AG09309 (cell line): ENCODE measurements at regions not wholly inside any gene's neighbourhood (a gene's known extent, or its start where the extent isn't known, plus 50 kb on each side); places are given as distances from the start of the nearest gene placed in this dataset.
"Not testable (repeated sequence)": the region's sequence is repeated elsewhere in the genome, so short reads cannot be mapped to it uniquely, and the experiment has no call there.

Experiments
- DNase-seq: peaks from one replicate; pipeline ENCODE4 v3.0.0-alpha.2; 2010; ENCODE audit warnings: low read depth
- H3K4me3 ChIP-seq: 2 replicates; pipeline ENCODE4 v1.5.1; 2011; ENCODE audit warnings: mild to moderate bottlenecking, low read depth, low read length, moderate library complexity; ENCODE audit not compliant: control insufficient read depth
- TF ChIP-seq, protein P1 (sequence below): IDR thresholded peaks from 2 replicates; pipeline ENCODE4 v1.5.1; 2011; ENCODE audit warnings: mild to moderate bottlenecking, low read depth, low read length, inconsistent platforms; ENCODE audit not compliant: insufficient read depth, control insufficient read depth; ENCODE audit errors: missing control alignments

DNA sequence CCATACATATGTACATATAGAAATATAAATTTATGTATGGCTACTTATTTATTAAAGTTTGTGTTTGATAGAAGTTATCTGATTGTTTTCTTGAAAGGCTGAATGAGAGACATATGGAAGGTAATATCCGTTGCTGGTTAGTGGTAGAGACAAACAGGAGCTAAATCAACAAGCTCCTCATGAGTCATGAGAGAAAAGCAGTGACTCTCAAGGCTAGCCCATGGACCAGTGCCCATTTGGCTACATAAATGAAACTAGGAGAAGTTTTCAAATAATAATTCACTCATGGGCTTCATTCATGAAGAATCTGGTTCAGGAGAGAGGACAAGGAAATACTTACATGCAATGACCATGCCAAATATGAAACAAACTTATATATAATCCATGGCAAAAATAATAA lies 504.5 kb upstream of the ITGA1 start:
- no peak for DNase-seq
- TF ChIP-seq, protein P1, sequence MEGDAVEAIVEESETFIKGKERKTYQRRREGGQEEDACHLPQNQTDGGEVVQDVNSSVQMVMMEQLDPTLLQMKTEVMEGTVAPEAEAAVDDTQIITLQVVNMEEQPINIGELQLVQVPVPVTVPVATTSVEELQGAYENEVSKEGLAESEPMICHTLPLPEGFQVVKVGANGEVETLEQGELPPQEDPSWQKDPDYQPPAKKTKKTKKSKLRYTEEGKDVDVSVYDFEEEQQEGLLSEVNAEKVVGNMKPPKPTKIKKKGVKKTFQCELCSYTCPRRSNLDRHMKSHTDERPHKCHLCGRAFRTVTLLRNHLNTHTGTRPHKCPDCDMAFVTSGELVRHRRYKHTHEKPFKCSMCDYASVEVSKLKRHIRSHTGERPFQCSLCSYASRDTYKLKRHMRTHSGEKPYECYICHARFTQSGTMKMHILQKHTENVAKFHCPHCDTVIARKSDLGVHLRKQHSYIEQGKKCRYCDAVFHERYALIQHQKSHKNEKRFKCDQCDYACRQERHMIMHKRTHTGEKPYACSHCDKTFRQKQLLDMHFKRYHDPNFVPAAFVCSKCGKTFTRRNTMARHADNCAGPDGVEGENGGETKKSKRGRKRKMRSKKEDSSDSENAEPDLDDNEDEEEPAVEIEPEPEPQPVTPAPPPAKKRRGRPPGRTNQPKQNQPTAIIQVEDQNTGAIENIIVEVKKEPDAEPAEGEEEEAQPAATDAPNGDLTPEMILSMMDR: no peak
- H3K4me3 ChIP-seq: no peak overlapping the region

DNA sequence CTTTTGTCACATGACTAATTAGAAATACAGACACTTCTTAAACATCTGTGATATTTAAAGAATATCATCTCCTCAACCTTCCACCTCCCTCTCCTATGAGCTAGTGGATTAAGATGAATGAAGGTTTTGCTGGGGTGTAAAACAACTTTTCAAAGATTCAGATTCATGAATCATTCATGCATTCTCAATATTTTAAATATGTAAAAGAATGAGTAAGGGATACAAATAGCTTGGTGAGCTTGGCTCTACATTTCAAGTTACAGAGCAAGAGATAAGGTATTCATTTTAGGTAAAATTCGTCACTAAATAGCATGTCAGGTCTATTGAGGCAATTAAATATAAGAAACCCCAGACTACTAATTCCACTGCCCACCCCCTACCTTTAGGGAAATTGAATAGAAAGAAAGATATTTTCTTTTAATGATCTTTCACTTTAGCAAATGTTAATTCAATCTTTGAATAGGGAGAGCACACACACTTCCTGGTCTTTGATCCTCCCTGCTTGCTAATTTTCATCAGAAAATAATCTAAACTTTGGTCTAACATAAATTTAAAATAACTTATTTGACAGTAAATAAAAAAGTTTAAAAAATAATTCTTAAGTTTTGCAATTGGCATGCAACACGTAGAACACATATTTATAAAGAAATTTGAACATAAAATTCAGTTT lies 486.9 kb upstream of the ITGA1 start:
- no peak for DNase-seq
- H3K4me3 ChIP-seq: no peak overlapping the region
- TF ChIP-seq, protein P1: no peak

DNA sequence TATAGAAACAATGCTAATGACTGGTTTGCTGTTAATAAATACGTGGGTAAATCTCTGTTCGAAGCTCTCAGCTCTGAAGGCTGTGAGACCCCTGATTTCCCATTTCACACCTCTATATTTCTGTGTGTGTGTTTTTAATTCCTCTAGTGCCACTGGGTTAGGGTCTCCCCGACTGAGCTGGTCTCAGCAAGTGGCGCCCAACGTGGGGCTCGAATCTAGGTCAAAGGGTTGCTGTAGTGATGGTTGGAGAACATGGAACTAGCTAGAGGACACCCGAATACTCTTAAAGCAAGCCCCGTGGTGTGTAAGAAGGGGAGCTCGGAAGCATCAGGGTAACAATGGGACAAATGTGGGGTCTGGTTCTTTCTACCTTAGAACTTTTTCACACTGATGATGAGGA lies 482.9 kb upstream of the ITGA1 start:
- not testable (repeated sequence) for H3K4me3 ChIP-seq, DNase-seq

DNA sequence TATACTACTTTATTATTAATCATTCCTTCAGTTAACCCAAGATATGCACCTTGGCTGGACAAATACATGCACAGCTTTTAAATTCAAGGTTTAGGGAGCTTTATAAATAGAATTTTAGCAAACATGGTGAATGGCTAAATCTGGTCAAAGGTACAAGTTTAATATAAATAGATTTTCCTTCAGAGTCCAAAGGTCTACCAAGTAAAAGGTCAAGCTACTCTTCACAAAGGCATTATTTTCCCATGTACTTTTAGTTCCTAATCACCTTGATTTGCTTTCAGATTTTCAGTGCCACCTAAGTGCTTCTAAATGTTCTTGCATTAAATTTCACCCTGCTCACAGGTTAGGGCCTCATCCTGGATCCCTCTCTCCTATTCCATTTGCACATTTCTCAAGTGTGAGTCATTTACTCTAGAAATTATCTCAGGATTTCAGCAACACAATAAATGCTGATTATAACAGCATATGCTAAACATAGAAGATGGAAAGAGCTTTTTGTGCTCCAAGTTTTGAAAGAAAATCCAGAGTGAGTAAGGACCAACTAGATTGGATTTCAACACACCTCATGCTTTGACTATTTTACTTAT lies 459.4 kb upstream of the ITGA1 start:
- no peak overlapping the region for H3K4me3 ChIP-seq
- DNase-seq: no peak
- TF ChIP-seq, protein P1: no peak

DNA sequence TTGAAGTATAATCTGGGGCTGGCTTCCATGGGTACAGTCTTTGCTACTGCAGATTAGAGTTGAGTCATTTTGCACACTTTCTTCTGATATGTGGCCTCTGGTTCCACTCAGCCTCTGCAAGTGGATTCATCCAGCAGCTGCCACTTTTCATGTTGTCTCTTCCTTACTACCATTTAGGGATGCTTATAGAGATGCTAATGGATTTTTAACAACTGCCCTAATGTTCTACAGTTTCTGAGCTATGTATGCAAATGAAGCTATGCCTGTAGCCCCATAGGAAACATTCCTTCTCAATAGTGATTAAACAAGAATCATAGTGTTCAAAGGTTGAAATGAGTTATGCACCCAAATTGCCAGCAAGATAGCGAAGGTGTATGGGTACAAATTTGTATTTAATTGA lies 456.0 kb upstream of the ITGA1 start:
- TF ChIP-seq, protein P1: no peak
- H3K4me3 ChIP-seq: no peak overlapping the region
- DNase-seq: no peak

DNA sequence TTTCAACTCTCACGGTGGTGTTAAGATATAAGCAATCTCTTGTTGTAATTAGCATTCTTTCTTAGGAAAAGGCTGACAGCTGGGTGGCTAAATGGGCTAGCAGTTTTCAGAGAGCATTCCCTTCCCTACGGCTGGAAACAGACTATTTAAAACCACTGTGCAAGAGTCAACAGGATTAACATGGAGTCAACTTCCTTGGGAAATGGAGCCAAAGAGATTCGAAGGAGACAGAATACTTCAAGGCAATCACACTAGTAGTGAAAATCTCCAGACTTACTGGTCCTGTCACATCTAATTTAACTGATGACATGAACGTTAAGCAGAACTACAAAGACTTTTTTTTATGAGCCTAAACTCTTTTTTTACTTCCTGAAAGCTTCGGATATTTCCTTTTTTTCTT lies 453.3 kb upstream of the ITGA1 start:
- H3K4me3 ChIP-seq: no peak overlapping the region
- TF ChIP-seq, protein P1: no peak
- DNase-seq: no peak

DNA sequence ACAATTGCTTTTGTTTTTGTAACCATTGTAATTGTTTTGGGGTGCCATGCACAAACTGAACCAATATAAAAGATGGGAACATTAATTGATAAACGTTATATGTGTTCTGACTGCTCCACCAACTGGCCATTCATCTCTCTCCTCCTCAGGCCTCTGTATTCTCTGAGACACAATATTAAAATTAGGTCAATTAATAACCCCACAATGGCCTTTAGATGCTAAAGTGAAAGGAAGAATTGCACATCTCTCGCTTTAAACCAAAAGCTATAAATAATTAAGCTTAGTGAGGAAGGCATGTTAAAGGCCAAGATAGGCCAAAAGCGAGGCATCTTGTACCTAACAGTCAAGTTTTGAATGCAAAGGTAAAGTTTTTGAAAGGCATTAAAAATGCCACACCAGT lies 448.4 kb upstream of the ITGA1 start:
- DNase-seq: no peak
- TF ChIP-seq, protein P1: no peak

More for the DNA sequence above, 448.4 kb upstream of the ITGA1 start:
- H3K4me3 ChIP-seq: no peak overlapping the region
